Caco-2 (cell line): ENCODE measurements at regions not wholly inside any gene's neighbourhood (a gene's known extent, or its start where the extent isn't known, plus 50 kb on each side); places are given as distances from the start of the nearest gene placed in this dataset.

ENCODE experiments used
- BruUV-seq: library from RNA; stranded (reverse); fragments of 400-500 nt; replicated peaks from 2 replicates; lab custom pipeline; 2021; lab: Mats Ljungman, UMichigan
- CTCF ChIA-PET: fragments of 300-600 bp; sonication (Branson Sonifier 250); formaldehyde crosslinking; loops from one replicate; lab custom pipeline; 2022; ENCODE audit warnings: antibody characterized with exemption; lab: Charles Lee
- POLR2A ChIA-PET: fragments of 300-600 bp; sonication (Branson Sonifier 250); formaldehyde crosslinking; loops from one replicate; lab custom pipeline; 2022; ENCODE audit warnings: antibody characterized with exemption; lab: Charles Lee
- DNase-seq, 2 experiments: peaks; one replicate each; pipeline versions ENCODE4 v3.0.0 to v3.0.0-alpha.2; 2020 to 2022
- H3K27me3 ChIP-seq: replicated peaks from 2 replicates; pipeline ENCODE4 v1.6.0; 2011; ENCODE audit warnings: low read length; ENCODE audit not compliant: control insufficient read depth, insufficient read depth
- H3K36me3 ChIP-seq: 2 replicates; pipeline ENCODE4 v1.5.1; 2011; ENCODE audit warnings: low read length; ENCODE audit not compliant: control insufficient read depth, insufficient read depth
- H3K4me1 ChIP-seq: fragments of 250-450 bp; sonication (Bioruptor Pico); 2 replicates; pipeline ENCODE4 v1.5.1; 2020; ENCODE audit warnings: mild to moderate bottlenecking
- H3K4me3 ChIP-seq: 2 replicates; pipeline ENCODE4 v1.5.1; 2011; ENCODE audit warnings: low read depth, mild to moderate bottlenecking, control low read depth, low read length
- H3K9me3 ChIP-seq: fragments of 250-450 bp; sonication (Bioruptor Pico); 2 replicates; pipeline ENCODE4 v1.5.1; 2020; ENCODE audit warnings: mild to moderate bottlenecking, moderate library complexity
- H3K27ac Mint-ChIP-seq: one replicate; pipeline ENCODE4 v1.8.0; 2022; ENCODE audit warnings: mixed read lengths; ENCODE audit not compliant: unreplicated experiment
- H3K27me3 Mint-ChIP-seq: one replicate; pipeline ENCODE4 v1.8.0; 2022; ENCODE audit warnings: mixed read lengths; ENCODE audit not compliant: insufficient read depth, unreplicated experiment
- H3K36me3 Mint-ChIP-seq: one replicate; pipeline ENCODE4 v1.8.0; 2022; ENCODE audit warnings: mild to moderate bottlenecking, mixed read lengths; ENCODE audit not compliant: insufficient read depth, unreplicated experiment
- H3K4me1 Mint-ChIP-seq: one replicate; pipeline ENCODE4 v1.8.0; 2022; ENCODE audit warnings: low read depth, mixed read lengths; ENCODE audit not compliant: unreplicated experiment
- H3K4me3 Mint-ChIP-seq: one replicate; pipeline ENCODE4 v1.8.0; 2022; ENCODE audit warnings: mild to moderate bottlenecking, moderate library complexity, mixed read lengths; ENCODE audit not compliant: unreplicated experiment
- H3K9me3 Mint-ChIP-seq: one replicate; pipeline ENCODE4 v1.8.0; 2022; ENCODE audit warnings: mixed read lengths; ENCODE audit not compliant: unreplicated experiment
- CTCF ChIP-seq, 2 experiments: fragments of 200-600 bp in 1 of 2; IDR thresholded peaks; 1 replicate in 1 of 2; 2 replicates in 1 of 2; pipeline versions ENCODE4 v1.5.1 to v1.8.0; 2011 to 2022; ENCODE audit warnings: antibody characterized with exemption in 1 of 2, control low read depth in 1 of 2, inconsistent platforms in 1 of 2, low read depth in 1 of 2, low read length in 1 of 2, mild to moderate bottlenecking in 1 of 2, moderate library complexity in 1 of 2; ENCODE audit not compliant: insufficient read depth in 1 of 2, severe bottlenecking in 1 of 2, unreplicated experiment in 1 of 2
- intact Hi-C: fragments of 100-400 bp; cut with micrococcal nuclease; formaldehyde crosslinking; loops from one replicate; pipeline ENCODE4 v1.10.0; 2022; ENCODE audit not compliant: unreplicated experiment

DNA sequence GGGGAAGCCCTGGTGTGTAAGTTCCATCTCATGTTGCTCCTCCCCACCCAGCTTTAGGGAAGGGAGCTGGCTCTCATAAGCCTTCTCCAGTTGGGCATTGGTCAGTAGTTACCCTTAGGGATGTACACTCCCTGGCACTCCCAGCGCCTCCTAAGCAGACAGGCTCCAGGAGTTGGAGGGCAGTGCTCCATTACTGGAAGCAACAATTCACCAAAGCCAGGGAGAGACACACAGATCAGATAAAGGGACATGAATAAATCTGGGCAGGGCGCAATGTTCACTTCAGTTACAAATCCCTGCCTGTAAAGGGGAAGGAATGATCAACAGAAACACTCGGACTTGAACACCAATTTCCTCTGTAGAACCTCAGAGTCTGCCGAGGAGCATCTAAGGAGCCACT, 169.1 kb upstream of the CTNNB1 start:
- H3K27me3 Mint-ChIP-seq: no peaks in the 10 kb centered on the region
- no peaks in the 10 kb centered on the region for H3K4me1 Mint-ChIP-seq
- Histone ChIP-seq H3K4me1 (0 out of 2 replicates have a peak, but pooled peaks cover 4% of the 10 kb centered on the region), H3K27me3 (no peaks in the 10 kb centered on the region), H3K36me3 (no peaks in the 10 kb centered on the region), H3K9me3 (no peaks in the 10 kb centered on the region; the same call in 1 of the 2 replicates), H3K4me3 (no peak overlapping the region)
- H3K36me3 Mint-ChIP-seq: no peaks in the 10 kb centered on the region
- ChIA-PET CTCF (no interaction called here), POLR2A (no interaction called here)
- DNase-seq: no peak
- intact Hi-C loops: no loop called here
- no TSS peak for BruUV-seq
- H3K4me3 Mint-ChIP-seq: no peak overlapping the region
- H3K9me3 Mint-ChIP-seq: no peaks in the 10 kb centered on the region
- no peak for TF ChIP-seq CTCF (IDR thresholded peaks at IDR 0.05; ENCODE audit: insufficient read depth in 1 of 2, low read depth in 1 of 2, low read length in 1 of 2, severe bottlenecking in 1 of 2, unreplicated experiment in 1 of 2)
- H3K27ac Mint-ChIP-seq: no peak overlapping the region

- Mint-ChIP-seq H3K36me3 (no peaks in the 10 kb centered on the region), H3K9me3 (no peaks in the 10 kb centered on the region), H3K27ac (no peak overlapping the region), H3K27me3 (no peaks in the 10 kb centered on the region), H3K4me1 (no peaks in the 10 kb centered on the region), H3K4me3 (no peak overlapping the region)
- intact Hi-C loops: no loop called here
- DNase-seq: no peak
- no peak overlapping the region for H3K4me3 ChIP-seq
- no TSS peak for BruUV-seq
- no peaks in the 10 kb centered on the region; the same call in 1 of the 2 replicates for H3K9me3 ChIP-seq
- H3K4me1 ChIP-seq: 0 out of 2 replicates have a peak, but pooled peaks cover 4% of the 10 kb centered on the region
- ChIA-PET CTCF (no interaction called here), POLR2A (no interaction called here)
- TF ChIP-seq CTCF (IDR thresholded peaks at IDR 0.05; ENCODE audit: insufficient read depth in 1 of 2, low read depth in 1 of 2, low read length in 1 of 2, severe bottlenecking in 1 of 2, unreplicated experiment in 1 of 2): no peak
- H3K27me3 ChIP-seq: no peaks in the 10 kb centered on the region
- no peaks in the 10 kb centered on the region for H3K36me3 ChIP-seq
Measured at GRCh38 chr3:41031401-41031800, 167.9 kb upstream of the CTNNB1 start.

- Mint-ChIP-seq H3K4me1 (no peaks in the 10 kb centered on the region), H3K9me3 (no peaks in the 10 kb centered on the region), H3K4me3 (no peak overlapping the region), H3K36me3 (no peaks in the 10 kb centered on the region), H3K27me3 (no peaks in the 10 kb centered on the region), H3K27ac (no peak overlapping the region)
- POLR2A ChIA-PET: no interaction called here
- H3K4me3 ChIP-seq: no peak overlapping the region
- CTCF ChIA-PET: no interaction called here
- no peak for TF ChIP-seq CTCF (IDR thresholded peaks at IDR 0.05; ENCODE audit: insufficient read depth in 1 of 2, low read depth in 1 of 2, low read length in 1 of 2, severe bottlenecking in 1 of 2, unreplicated experiment in 1 of 2)
- H3K27me3 ChIP-seq: no peaks in the 10 kb centered on the region
- BruUV-seq: no TSS peak
- H3K9me3 ChIP-seq: no peaks in the 10 kb centered on the region; the same call in 1 of the 2 replicates
- H3K36me3 ChIP-seq: no peaks in the 10 kb centered on the region
- DNase-seq: no peak
- H3K4me1 ChIP-seq: no peaks in the 10 kb centered on the region
- intact Hi-C loops: no loop called here
Measured at GRCh38 chr3:41033956-41034519, 165.3 kb upstream of the CTNNB1 start.
